Activated CD4-positive, alpha-beta T cell treated with anti-CD3 and anti-CD28 coated beads for 36 hours (primary cell): ENCODE measurements at regions not wholly inside any gene's neighbourhood (a gene's known extent, or its start where the extent isn't known, plus 50 kb on each side); places are given as distances from the start of the nearest gene placed in this dataset.

Source experiments
- ATAC-seq: fragments of 200-7000 bp; cut with Tn5 transposase; one replicate; pipeline ENCODE4 v1.10.0; 2021; ENCODE audit warnings: mild to moderate bottlenecking, moderate library complexity
- CTCF ChIA-PET: fragments of 350-600 bp; sonication (Branson Sonifier 250); formaldehyde crosslinking; loops from one replicate; lab custom pipeline; 2021; ENCODE audit warnings: antibody characterized with exemption; lab: Charles Lee
- POLR2A ChIA-PET: fragments of 350-600 bp; sonication (Branson Sonifier 250); formaldehyde crosslinking; loops from one replicate; lab custom pipeline; 2021; ENCODE audit warnings: antibody characterized with exemption, inconsistent platforms; lab: Charles Lee
- DNase-seq: peaks from one replicate; pipeline ENCODE4 v3.0.0-alpha.2; 2020
- H3K27ac Mint-ChIP-seq: one replicate; pipeline ENCODE4 v1.8.0; 2021; ENCODE audit warnings: mixed read lengths
- H3K27me3 Mint-ChIP-seq: one replicate; pipeline ENCODE4 v1.8.0; 2021; ENCODE audit warnings: mixed read lengths
- H3K36me3 Mint-ChIP-seq: one replicate; pipeline ENCODE4 v1.8.0; 2021; ENCODE audit warnings: low read depth, mixed read lengths
- H3K4me1 Mint-ChIP-seq: one replicate; pipeline ENCODE4 v1.8.0; 2021; ENCODE audit warnings: mixed read lengths
- H3K4me3 Mint-ChIP-seq: one replicate; pipeline ENCODE4 v1.8.0; 2021; ENCODE audit warnings: mild to moderate bottlenecking, moderate library complexity, mixed read lengths
- H3K9me3 Mint-ChIP-seq: one replicate; pipeline ENCODE4 v1.8.0; 2021; ENCODE audit warnings: low read depth, mixed read lengths
- intact Hi-C, 2 experiments: fragments of 100-400 bp; cut with DNase I in 1 of 2; cut with micrococcal nuclease in 1 of 2; formaldehyde crosslinking; loops; one replicate each; pipeline versions ENCODE4 v1.14.2 to v1.15.1; 2022 to 2024; cut with DNase I, micrococcal nuclease

DNA sequence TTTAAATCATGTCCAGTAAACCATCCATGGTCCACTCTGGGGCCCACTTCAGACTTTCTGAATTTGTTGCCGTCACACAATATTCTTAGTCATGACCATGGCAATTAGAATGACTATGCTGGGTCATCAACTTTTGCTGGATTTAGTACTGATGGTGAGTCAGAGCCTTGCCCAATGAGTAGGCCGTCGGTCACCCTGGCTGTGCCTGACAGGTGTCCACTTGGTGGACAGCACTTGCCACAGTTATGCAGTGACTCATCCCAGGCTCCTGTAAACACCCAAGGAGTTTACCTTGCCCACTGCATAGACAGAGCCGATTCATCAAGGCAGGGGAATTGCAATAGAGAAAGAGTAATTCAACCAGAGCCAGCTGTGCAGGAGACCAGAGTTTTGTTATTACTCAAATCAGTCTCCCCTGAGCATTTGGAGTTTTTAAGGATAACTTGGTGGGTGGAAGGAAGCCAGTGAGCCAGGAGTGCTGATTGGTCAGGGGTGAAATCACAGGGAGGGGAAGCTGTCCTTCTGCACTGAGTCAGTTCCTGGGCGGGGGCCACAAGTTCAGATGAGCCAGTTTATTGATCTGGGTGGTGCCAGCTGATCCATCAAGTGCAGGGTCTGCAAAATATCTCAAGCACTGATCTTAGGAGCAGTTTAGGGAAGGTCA, 333.8 kb downstream of the PTPRU start:
- Mint-ChIP-seq H3K36me3 (no peaks in the 10 kb centered on the region), H3K4me1 (no peaks in the 10 kb centered on the region), H3K27ac (no peak overlapping the region), H3K27me3 (no peaks in the 10 kb centered on the region), H3K9me3 (peaks cover 20% of the 10 kb centered on the region), H3K4me3 (no peak overlapping the region)
- no peak for ATAC-seq
- DNase-seq = no peak
- intact Hi-C loops = no loop called here
- POLR2A ChIA-PET = no interaction called here
- CTCF ChIA-PET = no interaction called here

DNA sequence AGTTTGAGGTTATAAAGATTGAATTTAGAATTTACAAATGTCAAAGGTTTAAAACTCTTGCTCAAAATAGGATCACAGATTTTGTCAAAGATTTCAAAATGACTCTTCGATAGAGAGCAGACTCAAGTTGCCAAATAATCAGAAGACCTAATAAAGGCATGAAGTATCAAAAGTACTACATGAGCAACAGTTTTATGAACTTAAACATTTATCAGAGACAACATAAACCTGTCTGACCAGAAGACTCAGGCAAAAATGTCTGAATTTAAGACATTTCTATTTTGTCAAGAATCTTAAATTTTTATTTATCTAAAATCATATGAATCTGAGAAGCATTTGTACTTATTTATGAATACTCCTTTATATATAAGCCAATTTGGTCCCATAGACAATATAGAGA, 330.9 kb downstream of the PTPRU start:
- Mint-ChIP-seq H3K27ac (no peak overlapping the region), H3K9me3 (peaks cover 36% of the 10 kb centered on the region), H3K4me3 (no peak overlapping the region), H3K36me3 (no peaks in the 10 kb centered on the region), H3K4me1 (no peaks in the 10 kb centered on the region), H3K27me3 (no peaks in the 10 kb centered on the region)
- ATAC-seq (no peak), DNase-seq (no peak)
- CTCF ChIA-PET = interaction anchor here (0.6 kb wide), 1 partner anchor 301 kb away, joined by 3 read pairs; no protein-coding TSS in a partner anchor
- intact Hi-C loops = no loop called here
- POLR2A ChIA-PET = no interaction called here

DNA sequence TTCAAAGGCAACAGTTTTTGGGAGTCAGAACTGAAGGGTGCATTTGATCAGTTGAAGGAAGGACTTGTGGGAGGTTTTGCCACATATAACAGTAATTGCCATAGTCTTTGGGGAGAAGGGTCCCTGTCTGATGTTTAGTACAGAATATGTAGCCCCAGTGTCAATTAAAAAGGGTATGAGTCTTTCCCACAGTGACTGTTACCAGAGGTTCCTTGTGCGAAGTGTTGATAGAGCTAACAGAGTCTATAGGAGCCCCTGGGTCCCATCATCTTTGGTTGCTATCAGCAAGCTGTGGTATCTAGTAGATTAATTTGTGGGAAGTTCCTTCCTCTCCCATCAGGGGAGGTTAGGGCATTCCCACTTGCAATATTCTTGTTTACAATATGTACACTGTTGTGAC, 329.2 kb downstream of the PTPRU start:
- no peaks in the 10 kb centered on the region for H3K36me3 Mint-ChIP-seq
- DNase-seq (no peak), ATAC-seq (no peak)
- no peak overlapping the region for H3K4me3 Mint-ChIP-seq
- peaks cover 36% of the 10 kb centered on the region for H3K9me3 Mint-ChIP-seq
- no peaks in the 10 kb centered on the region for H3K27me3 Mint-ChIP-seq
- ChIA-PET POLR2A (no interaction called here), CTCF (no interaction called here)
- no peaks in the 10 kb centered on the region for H3K4me1 Mint-ChIP-seq
- intact Hi-C loops = no loop called here
- no peak overlapping the region for H3K27ac Mint-ChIP-seq

DNA sequence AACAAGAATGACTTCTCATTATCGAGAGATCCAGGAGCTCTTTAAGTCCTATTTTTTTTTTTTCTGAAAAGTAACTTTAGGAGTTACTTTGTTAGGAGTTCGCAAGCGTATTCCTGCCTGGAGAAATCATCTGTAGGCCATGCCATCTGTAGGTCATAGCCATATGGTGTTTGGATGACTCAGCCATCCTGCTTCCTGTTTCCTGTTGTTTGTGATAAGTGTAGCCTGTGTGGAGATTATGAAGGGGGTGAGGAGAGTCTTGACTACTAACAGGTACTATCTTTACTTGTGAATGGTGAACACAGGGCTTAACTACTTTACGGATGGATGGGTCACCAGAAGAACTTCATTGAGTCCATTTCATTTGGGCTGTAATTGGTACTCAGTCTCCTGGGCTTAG, 327.2 kb downstream of the PTPRU start:
- peaks cover 36% of the 10 kb centered on the region for H3K9me3 Mint-ChIP-seq
- DNase-seq (no peak), ATAC-seq (no peak)
- no peak overlapping the region for H3K4me3 Mint-ChIP-seq
- ChIA-PET CTCF (no interaction called here), POLR2A (no interaction called here)
- H3K27me3 Mint-ChIP-seq = no peaks in the 10 kb centered on the region
- H3K4me1 Mint-ChIP-seq = no peaks in the 10 kb centered on the region
- intact Hi-C loops = no loop called here
- no peaks in the 10 kb centered on the region for H3K36me3 Mint-ChIP-seq
- H3K27ac Mint-ChIP-seq = no peak overlapping the region

DNA sequence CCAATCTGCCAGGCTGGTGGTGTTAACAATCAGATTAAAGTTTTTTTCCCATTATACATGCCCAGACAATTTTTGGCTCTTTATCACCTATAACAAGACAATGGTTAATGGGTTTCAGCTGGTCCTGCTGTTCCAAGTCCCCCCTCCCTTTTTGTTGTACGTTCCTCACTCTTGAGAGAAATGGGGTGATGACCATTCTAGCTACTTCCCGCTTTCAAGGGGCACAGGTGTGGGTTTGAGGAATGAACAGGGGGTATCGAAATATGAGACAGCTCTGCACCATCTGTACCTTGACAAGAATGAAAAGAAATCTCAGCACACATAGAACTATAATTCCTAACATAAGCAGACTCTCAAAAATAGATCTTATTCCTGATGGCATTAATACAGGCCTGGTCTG, 326.8 kb downstream of the PTPRU start:
- CTCF ChIA-PET = no interaction called here
- peaks cover 33% of the 10 kb centered on the region for H3K9me3 Mint-ChIP-seq
- DNase-seq (no peak), ATAC-seq (no peak)
- intact Hi-C loops = no loop called here
- no peak overlapping the region for H3K27ac Mint-ChIP-seq
- H3K27me3 Mint-ChIP-seq = no peaks in the 10 kb centered on the region
- H3K36me3 Mint-ChIP-seq = no peaks in the 10 kb centered on the region
- no peak overlapping the region for H3K4me3 Mint-ChIP-seq
- H3K4me1 Mint-ChIP-seq = no peaks in the 10 kb centered on the region
- POLR2A ChIA-PET = no interaction called here

DNA sequence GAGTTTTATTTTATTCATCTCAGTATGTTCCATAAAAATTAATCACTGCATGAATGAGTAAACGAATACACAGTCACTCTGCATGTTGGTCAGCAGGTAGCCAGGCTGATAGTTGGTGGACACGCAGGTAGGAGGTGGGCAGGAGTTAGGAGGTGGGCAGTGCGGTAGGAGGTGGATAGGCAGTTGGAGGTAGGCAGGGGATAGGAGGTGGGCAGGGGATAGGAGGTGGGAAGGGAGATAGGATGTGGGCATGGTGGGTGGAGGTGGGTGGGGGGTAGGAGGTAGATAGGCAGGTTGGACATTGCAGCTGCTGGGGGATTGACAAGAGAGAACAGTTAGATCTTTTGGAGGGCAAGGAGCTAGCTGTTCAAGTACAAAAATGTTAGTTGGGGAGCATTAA, 322.7 kb downstream of the PTPRU start:
- no peak for ATAC-seq
- intact Hi-C loops = no loop called here
- CTCF ChIA-PET = no interaction called here

DNA sequence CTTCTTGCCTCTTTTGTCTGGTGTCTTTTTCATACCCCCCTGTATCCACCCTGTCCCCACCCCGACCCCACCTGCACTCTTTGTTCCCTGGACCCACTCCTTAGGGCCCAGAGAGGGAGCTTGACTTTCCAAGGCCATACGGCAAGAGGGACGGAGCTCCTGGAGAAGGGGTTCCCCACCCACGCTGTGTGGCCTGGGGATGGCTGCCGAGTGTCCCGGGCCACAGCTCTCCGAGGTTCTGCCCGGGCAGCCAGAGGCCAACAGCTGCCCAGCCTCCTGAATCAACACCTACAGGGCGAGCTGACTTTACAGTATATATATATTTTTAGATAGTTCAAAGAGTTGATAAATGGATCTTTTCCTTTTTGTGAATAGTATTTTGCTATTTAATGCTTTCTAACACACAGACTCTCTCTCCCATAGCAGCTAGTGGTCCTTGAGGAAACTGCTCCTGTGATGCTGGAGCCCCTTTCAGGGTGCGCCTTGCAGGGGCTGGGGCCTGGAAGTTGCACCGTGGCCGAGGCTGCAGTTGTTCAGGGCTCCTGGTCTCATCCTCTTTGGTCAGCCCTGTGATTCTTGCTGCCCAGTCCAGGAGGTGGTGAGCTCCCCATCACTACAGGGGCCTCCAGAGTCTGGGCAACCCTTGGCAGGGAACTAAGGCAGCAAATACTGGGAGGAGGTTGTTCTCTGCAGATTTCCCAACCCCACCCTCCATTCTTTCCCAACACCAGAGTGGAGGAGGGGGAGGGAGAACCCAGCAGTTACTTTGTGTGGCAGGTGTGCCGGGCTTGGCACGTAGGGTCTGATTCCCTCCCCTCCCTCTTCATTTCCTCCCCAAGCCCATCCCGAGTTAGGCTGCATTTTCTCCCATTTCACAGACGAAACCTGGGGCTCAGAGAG, 321.6 kb downstream of the PTPRU start:
- ChIA-PET POLR2A (no interaction called here), CTCF (no interaction called here)
- peaks cover 2% of the 10 kb centered on the region for H3K4me1 Mint-ChIP-seq
- H3K4me3 Mint-ChIP-seq = no peak overlapping the region
- peaks cover 7% of the 10 kb centered on the region for H3K9me3 Mint-ChIP-seq
- H3K27ac Mint-ChIP-seq = no peak overlapping the region
- ATAC-seq (no peak), DNase-seq (no peak)
- peaks cover 3% of the 10 kb centered on the region for H3K27me3 Mint-ChIP-seq
- intact Hi-C loops = no loop called here
- no peaks in the 10 kb centered on the region for H3K36me3 Mint-ChIP-seq

More for the DNA sequence above, 322.7 kb downstream of the PTPRU start:
- Mint-ChIP-seq H3K27me3 (peaks cover 3% of the 10 kb centered on the region), H3K4me3 (no peak overlapping the region), H3K36me3 (no peaks in the 10 kb centered on the region), H3K27ac (no peak overlapping the region), H3K4me1 (peaks cover 2% of the 10 kb centered on the region), H3K9me3 (peaks cover 15% of the 10 kb centered on the region)
- POLR2A ChIA-PET = no interaction called here
- no peak for DNase-seq

DNA sequence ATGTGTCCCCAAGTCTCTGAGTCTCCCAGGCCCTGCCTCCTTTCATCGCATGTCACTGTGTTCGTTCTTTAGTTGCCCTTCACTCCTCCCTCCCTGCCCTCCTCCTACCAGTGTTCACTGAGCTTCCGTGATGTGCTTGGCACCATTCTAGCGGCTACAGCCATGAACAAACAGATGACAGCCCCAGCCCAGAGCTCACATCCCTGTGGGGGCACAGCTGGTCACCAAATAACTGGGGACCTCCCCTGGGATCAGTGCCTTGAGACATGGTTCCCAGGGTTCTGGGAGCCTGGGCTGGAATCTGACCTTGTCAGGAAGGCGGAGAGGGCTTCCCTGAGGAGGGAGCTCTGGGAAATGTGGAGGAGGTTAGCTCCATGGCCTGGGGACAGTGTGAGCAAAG, 320.7 kb downstream of the PTPRU start:
- peaks cover 3% of the 10 kb centered on the region for H3K27me3 Mint-ChIP-seq
- no peaks in the 10 kb centered on the region for H3K9me3 Mint-ChIP-seq
- no peak overlapping the region for H3K27ac Mint-ChIP-seq
- no peak for DNase-seq
- no peak overlapping the region for H3K4me3 Mint-ChIP-seq
- H3K4me1 Mint-ChIP-seq = peaks cover 2% of the 10 kb centered on the region
- ChIA-PET CTCF (no interaction called here), POLR2A (no interaction called here)
- no peaks in the 10 kb centered on the region for H3K36me3 Mint-ChIP-seq
- intact Hi-C loops = no loop called here
- ATAC-seq = no peak

DNA sequence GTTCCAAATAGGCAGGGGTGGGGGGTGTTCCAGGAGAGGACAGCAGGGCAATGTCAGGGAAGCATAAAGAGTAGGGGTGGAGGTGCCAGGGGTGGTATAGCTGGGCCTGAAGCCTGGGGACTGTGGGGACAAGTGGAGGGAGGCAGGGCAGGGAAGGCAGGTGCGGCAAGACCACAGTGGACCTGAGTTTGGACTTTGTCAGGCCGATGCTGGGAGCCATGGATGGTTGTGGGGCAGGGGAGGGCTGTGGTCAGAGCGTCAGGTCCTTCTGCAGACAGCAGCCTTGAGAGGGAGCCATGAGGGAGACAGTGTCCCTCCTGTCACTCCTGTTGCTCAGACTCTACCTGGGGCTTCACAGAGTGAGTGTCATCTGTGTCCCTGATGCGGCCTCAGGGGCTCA, 320.3 kb downstream of the PTPRU start:
- DNase-seq (no peak), ATAC-seq (no peak)
- POLR2A ChIA-PET = no interaction called here
- Mint-ChIP-seq H3K4me3 (no peak overlapping the region), H3K27me3 (peaks cover 3% of the 10 kb centered on the region), H3K27ac (no peak overlapping the region), H3K9me3 (no peaks in the 10 kb centered on the region), H3K4me1 (peaks cover 2% of the 10 kb centered on the region), H3K36me3 (no peaks in the 10 kb centered on the region)
- intact Hi-C loops = no loop called here
- CTCF ChIA-PET = no interaction called here

DNA sequence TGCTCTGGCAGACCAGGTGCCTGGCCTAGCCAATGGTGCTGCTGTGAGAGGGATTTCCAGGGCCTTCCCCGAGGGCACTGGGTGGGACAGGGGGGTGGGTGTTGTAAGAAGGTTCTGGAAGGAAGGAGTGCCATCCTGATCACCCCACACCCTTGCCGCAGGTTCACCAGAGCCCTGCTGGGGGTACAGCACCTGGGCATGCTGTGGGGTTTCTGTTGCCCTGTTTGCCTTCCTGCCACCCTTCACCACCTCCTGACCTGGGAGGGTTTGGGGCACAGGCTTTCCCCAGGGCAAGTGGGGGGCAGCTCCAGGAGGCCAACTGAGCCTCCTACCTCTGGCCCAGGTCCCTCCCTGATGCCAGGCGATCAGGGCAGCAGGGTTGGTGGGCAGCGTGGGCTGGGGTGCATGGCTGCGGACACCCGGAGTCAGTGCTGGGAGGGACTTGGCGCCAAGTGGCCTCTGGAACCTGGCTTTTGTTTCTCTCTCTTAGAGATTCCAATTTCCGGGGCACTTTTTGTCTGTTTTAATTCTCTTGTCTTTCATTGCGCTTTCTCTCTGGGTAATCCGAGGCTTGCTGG, 318.8 kb downstream of the PTPRU start:
- Mint-ChIP-seq H3K4me3 (no peak overlapping the region), H3K9me3 (no peaks in the 10 kb centered on the region), H3K36me3 (no peaks in the 10 kb centered on the region), H3K4me1 (peaks cover 2% of the 10 kb centered on the region), H3K27me3 (peaks cover 3% of the 10 kb centered on the region), H3K27ac (no peak overlapping the region)
- intact Hi-C loops = no loop called here
- no peak for DNase-seq
- ATAC-seq = no peak
- CTCF ChIA-PET = no interaction called here
- POLR2A ChIA-PET = no interaction called here

DNA sequence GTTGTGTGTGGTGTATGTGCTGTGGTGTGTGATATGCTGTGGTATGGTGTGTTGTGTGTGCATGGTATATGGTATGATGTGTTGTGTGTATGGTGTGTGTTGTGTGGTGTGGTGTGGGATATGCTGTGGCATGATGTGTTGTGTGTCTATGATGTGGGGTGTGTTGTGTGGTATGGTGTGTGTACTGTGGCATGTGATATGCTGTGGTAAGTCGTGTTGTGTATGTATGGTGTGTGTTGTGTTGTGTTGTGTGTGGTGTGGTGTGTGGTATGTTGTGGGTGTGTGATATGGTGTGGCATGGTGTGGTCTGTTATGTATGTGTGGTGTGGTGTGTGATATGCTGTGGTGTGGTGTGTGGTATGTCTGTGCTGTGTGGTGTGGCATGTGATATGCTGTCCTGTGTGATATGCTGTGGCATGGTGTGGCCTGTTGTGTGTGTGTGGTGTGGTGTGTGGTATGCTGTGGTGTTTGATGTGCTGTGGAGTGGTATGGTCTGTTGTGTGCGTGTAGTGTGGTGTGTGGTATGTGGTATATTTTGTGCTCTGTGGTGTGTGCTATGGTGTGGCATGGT, 318.0 kb downstream of the PTPRU start:
- Mint-ChIP-seq H3K27ac (no peak overlapping the region), H3K36me3 (no peaks in the 10 kb centered on the region), H3K4me3 (no peak overlapping the region), H3K9me3 (no peaks in the 10 kb centered on the region), H3K4me1 (peaks cover 2% of the 10 kb centered on the region), H3K27me3 (peaks cover 3% of the 10 kb centered on the region)
- no peak for DNase-seq
- no peak for ATAC-seq
- POLR2A ChIA-PET = no interaction called here
- CTCF ChIA-PET = no interaction called here
- intact Hi-C loops = no loop called here
